DND-41 (cell line): ENCODE measurements at regions not wholly inside any gene's neighbourhood (a gene's known extent, or its start where the extent isn't known, plus 50 kb on each side); places are given as distances from the start of the nearest gene placed in this dataset.

Experiments used
- EZH2 ChIP-seq: IDR thresholded peaks from 3 replicates; pipeline ENCODE4 v1.6.1; 2012; ENCODE audit warnings: borderline replicate concordance, low read depth, mild to moderate bottlenecking, moderate library complexity, low read length, inconsistent platforms; ENCODE audit not compliant: severe bottlenecking
- TF ChIP-seq, protein P1 (sequence below): IDR thresholded peaks from 2 replicates; pipeline ENCODE4 v1.5.1; 2012; ENCODE audit warnings: borderline replicate concordance, low read length, moderate library complexity, mild to moderate bottlenecking; ENCODE audit not compliant: poor library complexity, severe bottlenecking; ENCODE audit errors: extremely low read depth

- TF ChIP-seq EZH2: no peak
- TF ChIP-seq, protein P1, sequence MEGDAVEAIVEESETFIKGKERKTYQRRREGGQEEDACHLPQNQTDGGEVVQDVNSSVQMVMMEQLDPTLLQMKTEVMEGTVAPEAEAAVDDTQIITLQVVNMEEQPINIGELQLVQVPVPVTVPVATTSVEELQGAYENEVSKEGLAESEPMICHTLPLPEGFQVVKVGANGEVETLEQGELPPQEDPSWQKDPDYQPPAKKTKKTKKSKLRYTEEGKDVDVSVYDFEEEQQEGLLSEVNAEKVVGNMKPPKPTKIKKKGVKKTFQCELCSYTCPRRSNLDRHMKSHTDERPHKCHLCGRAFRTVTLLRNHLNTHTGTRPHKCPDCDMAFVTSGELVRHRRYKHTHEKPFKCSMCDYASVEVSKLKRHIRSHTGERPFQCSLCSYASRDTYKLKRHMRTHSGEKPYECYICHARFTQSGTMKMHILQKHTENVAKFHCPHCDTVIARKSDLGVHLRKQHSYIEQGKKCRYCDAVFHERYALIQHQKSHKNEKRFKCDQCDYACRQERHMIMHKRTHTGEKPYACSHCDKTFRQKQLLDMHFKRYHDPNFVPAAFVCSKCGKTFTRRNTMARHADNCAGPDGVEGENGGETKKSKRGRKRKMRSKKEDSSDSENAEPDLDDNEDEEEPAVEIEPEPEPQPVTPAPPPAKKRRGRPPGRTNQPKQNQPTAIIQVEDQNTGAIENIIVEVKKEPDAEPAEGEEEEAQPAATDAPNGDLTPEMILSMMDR: no peak
Measured at GRCh38 chr4:120225527-120225926, 158.9 kb upstream of the MAD2L1 start.
